H1 (cell line): ENCODE measurements at regions not wholly inside any gene's neighbourhood (a gene's known extent, or its start where the extent isn't known, plus 50 kb on each side); places are given as distances from the start of the nearest gene placed in this dataset.

Experiments
- CTCF ChIA-PET: fragments of 300-600 bp; sonication (Branson Sonifier 250); formaldehyde crosslinking; loops from one replicate; lab custom pipeline; 2021; ENCODE audit not compliant: partially characterized antibody; lab: Charles Lee
- POLR2A ChIA-PET: fragments of 300-600 bp; sonication (Branson Sonifier 250); formaldehyde crosslinking; loops from one replicate; lab custom pipeline; 2021; ENCODE audit warnings: inconsistent platforms; ENCODE audit not compliant: partially characterized antibody; lab: Charles Lee
- DNase-seq, 2 experiments: peaks; one replicate each; pipeline versions ENCODE4 v3.0.0 to v3.0.0-alpha.2; 2010 to 2022; ENCODE audit warnings: low spot score in 2 of 2, low read depth in 1 of 2, mixed read lengths in 1 of 2
- FAIRE-seq: peaks from 2 replicates; lab custom pipeline; 2011; peaks lifted over from hg19 to GRCh38; lab: Jason Lieb, UNC
- H2AFZ ChIP-seq: 2 replicates; pipeline ENCODE4 v1.8.1; 2012; ENCODE audit warnings: low read length, inconsistent platforms
- H2AK5ac ChIP-seq: 2 replicates; pipeline ENCODE4 v1.6.1; 2013; ENCODE audit warnings: low read depth, low read length
- H2BK120ac ChIP-seq: replicated peaks from 2 replicates; pipeline ENCODE3; 2013; ENCODE audit warnings: low read depth, low read length, inconsistent platforms
- H2BK12ac ChIP-seq: 2 replicates; pipeline ENCODE4 v1.6.1; 2013; ENCODE audit warnings: low read depth, low read length
- H2BK15ac ChIP-seq: 2 replicates; pipeline ENCODE4 v1.6.1; 2013; ENCODE audit warnings: low read length
- H2BK20ac ChIP-seq: 2 replicates; pipeline ENCODE4 v1.6.1; 2013; ENCODE audit warnings: low read length
- H2BK5ac ChIP-seq: 2 replicates; pipeline ENCODE4 v1.6.1; 2013; ENCODE audit warnings: low read depth, low read length
- H3K14ac ChIP-seq: 2 replicates; pipeline ENCODE4 v1.6.1; 2013; ENCODE audit warnings: inconsistent platforms; ENCODE audit not compliant: insufficient read length
- H3K18ac ChIP-seq: 2 replicates; pipeline ENCODE4 v1.6.1; 2013; ENCODE audit warnings: low read length; ENCODE audit errors: extremely low read depth
- H3K23ac ChIP-seq: 2 replicates; pipeline ENCODE4 v1.6.1; 2013; ENCODE audit warnings: inconsistent platforms; ENCODE audit not compliant: insufficient read length
- H3K23me2 ChIP-seq: 2 replicates; pipeline ENCODE4 v1.6.1; 2013; ENCODE audit warnings: low read depth, low read length
- H3K27ac ChIP-seq: 2 replicates; pipeline ENCODE4 v1.6.1; 2011; ENCODE audit warnings: low read depth, low read length, inconsistent platforms
- H3K27me3 ChIP-seq, 4 experiments: replicated peaks in 1 of 4; 1 replicate in 1 of 4; 2 replicates in 3 of 4; pipeline versions ENCODE4 v1.6.1 to v1.8.1; 2011 to 2013; ENCODE audit warnings: low read length in 3 of 4, mild to moderate bottlenecking in 3 of 4, inconsistent platforms in 2 of 4, mixed read lengths in 2 of 4, moderate library complexity in 1 of 4; ENCODE audit not compliant: control insufficient read depth in 3 of 4, insufficient read depth in 3 of 4; ENCODE audit errors: extremely low read depth in 1 of 4
- H3K36me3 ChIP-seq, 4 experiments: 2 replicates each; pipeline versions ENCODE4 v1.6.1 to v1.8.1; 2011 to 2013; ENCODE audit warnings: mild to moderate bottlenecking in 4 of 4, low read length in 3 of 4, moderate library complexity in 2 of 4, control low read depth in 1 of 4, inconsistent platforms in 1 of 4; ENCODE audit not compliant: insufficient read depth in 4 of 4, control insufficient read depth in 2 of 4
- H3K4ac ChIP-seq: replicated peaks from 2 replicates; pipeline ENCODE3; 2013; ENCODE audit warnings: low read length, low read depth, mixed read lengths, inconsistent platforms; ENCODE audit not compliant: insufficient read length
- H3K4me1 ChIP-seq, 4 experiments: replicated peaks in 1 of 4; 1 replicate in 1 of 4; 2 replicates in 3 of 4; pipeline versions ENCODE4 v1.6.1 to v1.8.1; 2011 to 2013; ENCODE audit warnings: low read length in 3 of 4, inconsistent platforms in 2 of 4, mixed read lengths in 1 of 4; ENCODE audit not compliant: insufficient read depth in 4 of 4, control insufficient read depth in 3 of 4
- H3K4me2 ChIP-seq, 2 experiments: 2 replicates each; pipeline versions ENCODE4 v1.6.1 to v1.8.1; 2011 to 2013; ENCODE audit warnings: low read depth in 2 of 2, low read length in 2 of 2, control low read depth in 1 of 2, inconsistent platforms in 1 of 2, mild to moderate bottlenecking in 1 of 2; ENCODE audit not compliant: insufficient read depth in 1 of 2
- H3K4me3 ChIP-seq, 4 experiments: fragments of 200-600, 300-600 bp in 1 of 4; sonication (generic), shearing (Covaris generic), sonication (Bioruptor Twin) in 1 of 4; 2 replicates each; pipeline versions ENCODE4 v1.5.1 to v1.8.1; 2011 to 2016; ENCODE audit warnings: low read length in 4 of 4, low read depth in 3 of 4, control low read depth in 2 of 4, inconsistent platforms in 2 of 4, mild to moderate bottlenecking in 2 of 4, mixed read lengths in 1 of 4, moderate library complexity in 1 of 4; ENCODE audit not compliant: insufficient read depth in 2 of 4; ENCODE audit errors: extremely low read depth in 1 of 4
- H3K56ac ChIP-seq: replicated peaks from 2 replicates; pipeline ENCODE3; 2013; ENCODE audit warnings: low read depth, mild to moderate bottlenecking, mixed read lengths, low read length, inconsistent platforms; ENCODE audit not compliant: insufficient read length
- H3K79me1 ChIP-seq: 2 replicates; pipeline ENCODE4 v1.6.1; 2013; ENCODE audit warnings: low read depth, low read length, control low read depth
- H3K79me2 ChIP-seq, 2 experiments: 2 replicates each; pipeline versions ENCODE4 v1.6.1 to v1.8.1; 2012 to 2013; ENCODE audit warnings: low read length in 2 of 2, mild to moderate bottlenecking in 2 of 2, inconsistent platforms in 1 of 2; ENCODE audit not compliant: insufficient read depth in 2 of 2, control insufficient read depth in 1 of 2
- H3K9ac ChIP-seq, 4 experiments: replicated peaks in 1 of 4; 1 replicate in 1 of 4; 2 replicates in 3 of 4; pipeline versions ENCODE4 v1.6.1 to v1.8.1; 2011 to 2013; ENCODE audit warnings: low read depth in 3 of 4, low read length in 3 of 4, control low read depth in 2 of 4, mild to moderate bottlenecking in 2 of 4, moderate library complexity in 2 of 4, inconsistent platforms in 1 of 4; ENCODE audit errors: extremely low read depth in 1 of 4
- H3K9me3 ChIP-seq, 2 experiments: 2 replicates each; pipeline versions ENCODE4 v1.6.1 to v1.8.1; 2012 to 2013; ENCODE audit warnings: mild to moderate bottlenecking in 2 of 2, moderate library complexity in 2 of 2, control low read depth in 1 of 2, inconsistent platforms in 1 of 2, low read depth in 1 of 2, low read length in 1 of 2, mixed read lengths in 1 of 2; ENCODE audit not compliant: insufficient read depth in 2 of 2
- H4K20me1 ChIP-seq, 2 experiments: replicated peaks in 1 of 2; 2 replicates each; pipeline versions ENCODE3 to v1.8.1; 2011 to 2013; ENCODE audit warnings: inconsistent platforms in 2 of 2, low read length in 2 of 2, mild to moderate bottlenecking in 1 of 2; ENCODE audit not compliant: insufficient read depth in 2 of 2, control insufficient read depth in 1 of 2
- H4K5ac ChIP-seq: 2 replicates; pipeline ENCODE4 v1.6.1; 2013; ENCODE audit warnings: low read length, low read depth, mixed read lengths, inconsistent platforms; ENCODE audit not compliant: insufficient read length
- H4K8ac ChIP-seq: 2 replicates; pipeline ENCODE4 v1.8.0; 2013; ENCODE audit warnings: mild to moderate bottlenecking, moderate library complexity, low read length, inconsistent platforms; ENCODE audit not compliant: insufficient read depth; ENCODE audit errors: extremely low read depth
- H4K91ac ChIP-seq: replicated peaks from 2 replicates; pipeline ENCODE3; 2013; ENCODE audit warnings: low read length, mixed read lengths, inconsistent platforms; ENCODE audit not compliant: insufficient read length
- SP4 ChIP-seq: IDR thresholded peaks from 2 replicates; pipeline ENCODE4 v1.6.1; 2012; ENCODE audit warnings: low read length, inconsistent platforms
- WGBS, 2 experiments: shearing (Covaris generic) in 1 of 2; methylation state at CpG; one replicate each; pipeline versions ENCODE4 v1.1.6 to v1.1.7; 2013 to 2015; ENCODE audit warnings: low lambda C conversion rate in 2 of 2, mixed read lengths in 2 of 2, inconsistent platforms in 1 of 2, low coverage in 1 of 2, missing lambda C conversion rate in 1 of 2; ENCODE audit not compliant: insufficient replicate concordance in 2 of 2, insufficient coverage in 1 of 2, insufficient read length in 1 of 2; ENCODE audit errors: extremely low coverage in 1 of 2, missing lambda C conversion rate in 1 of 2; 5-methylcytosine and 5-hydroxymethylcytosine counted together

GRCh38 chr15:36007699-36008098 lies 461.7 kb upstream of the DPH6 start:
- Histone ChIP-seq H3K4me1 (no peaks in the 10 kb centered on the region), H2AFZ (no peak overlapping the region)
- no peak for TF ChIP-seq SP4

More at GRCh38 chr15:36007699-36008098, 461.7 kb upstream of the DPH6 start:
- H3K18ac ChIP-seq: no peak overlapping the region
- H2AK5ac ChIP-seq: no peak overlapping the region
- no peak overlapping the region for H4K5ac ChIP-seq
- H4K91ac ChIP-seq: no peak overlapping the region
- H3K27me3 ChIP-seq: no peaks in the 10 kb centered on the region
- no peak overlapping the region for H2BK120ac ChIP-seq
- 100% methylated on average over 1 of the region's 1 CpG; no CpG with 5 or more reads in 1 of the 2 experiments for WGBS, 2 experiments
- peaks cover 5 to 6% of the 10 kb centered on the region in 2 experiments; a peak in 2 of 4 replicates for H3K9me3 ChIP-seq
- ChIA-PET CTCF (no interaction called here), POLR2A (no interaction called here)
- H3K4me2 ChIP-seq: no peak overlapping the region
- H4K20me1 ChIP-seq: no peaks in the 10 kb centered on the region
- no peak overlapping the region for H2BK15ac ChIP-seq
- no peak overlapping the region for H3K9ac ChIP-seq
- H3K23me2 ChIP-seq: no peaks in the 10 kb centered on the region
- no peak overlapping the region for H3K23ac ChIP-seq
- no peak for DNase-seq
- H2BK5ac ChIP-seq: no peak overlapping the region
- H2BK20ac ChIP-seq: no peak overlapping the region
- no peak overlapping the region for H3K56ac ChIP-seq
- H3K79me1 ChIP-seq: no peaks in the 10 kb centered on the region
- no peak overlapping the region for H3K4me3 ChIP-seq
- no peak overlapping the region for H2BK12ac ChIP-seq
- FAIRE-seq: no peak
- H3K79me2 ChIP-seq: no peaks in the 10 kb centered on the region
- H4K8ac ChIP-seq: no peak overlapping the region
- H3K4ac ChIP-seq: no peak overlapping the region
- H3K36me3 ChIP-seq: no peaks in the 10 kb centered on the region
- no peak overlapping the region for H3K27ac ChIP-seq
- H3K14ac ChIP-seq: no peak overlapping the region
